ENCODE measurements at regions not wholly inside any gene's neighbourhood (a gene's known extent, or its start where the extent isn't known, plus 50 kb on each side); places are given as distances from the start of the nearest gene placed in this dataset.

DNA sequence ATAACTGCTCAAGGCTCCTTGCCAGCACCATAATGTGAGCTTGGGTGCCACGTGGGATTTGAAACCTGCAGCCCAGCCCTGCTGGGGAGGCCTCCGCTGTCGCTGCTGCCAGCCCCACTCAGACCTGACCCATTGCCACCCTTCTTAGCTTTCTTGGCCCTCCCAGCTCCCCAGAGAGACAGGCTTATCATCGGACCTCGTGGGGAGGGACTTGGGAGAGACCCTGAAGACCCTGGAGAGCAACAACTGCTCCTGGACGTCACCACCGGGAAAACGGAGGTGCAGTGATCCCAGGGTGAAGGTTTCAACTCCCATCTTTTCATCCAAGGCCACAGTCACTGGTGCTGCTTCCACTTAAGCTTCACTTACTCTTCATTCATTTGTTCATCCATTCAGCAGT, 596.1 kb downstream of the PTPRU start:
- no peak for ATAC-seq
- Histone ChIP-seq H3K27me3 (peaks cover 73% of the 10 kb centered on the region), H3K27ac (no peak overlapping the region), H3K36me3 (no peaks in the 10 kb centered on the region), H3K4me1 (no peaks in the 10 kb centered on the region), H3K9me3 (no peaks in the 10 kb centered on the region), H3K4me3 (no peak overlapping the region)
- TF ChIP-seq EP300 (IDR thresholded peaks at IDR 0.05): no peak
- TF ChIP-seq POLR2AphosphoS5 (IDR thresholded peaks at IDR 0.05): no peak
- no peak for TF ChIP-seq POLR2A (IDR thresholded peaks at IDR 0.05)
- TF ChIP-seq, protein P1, sequence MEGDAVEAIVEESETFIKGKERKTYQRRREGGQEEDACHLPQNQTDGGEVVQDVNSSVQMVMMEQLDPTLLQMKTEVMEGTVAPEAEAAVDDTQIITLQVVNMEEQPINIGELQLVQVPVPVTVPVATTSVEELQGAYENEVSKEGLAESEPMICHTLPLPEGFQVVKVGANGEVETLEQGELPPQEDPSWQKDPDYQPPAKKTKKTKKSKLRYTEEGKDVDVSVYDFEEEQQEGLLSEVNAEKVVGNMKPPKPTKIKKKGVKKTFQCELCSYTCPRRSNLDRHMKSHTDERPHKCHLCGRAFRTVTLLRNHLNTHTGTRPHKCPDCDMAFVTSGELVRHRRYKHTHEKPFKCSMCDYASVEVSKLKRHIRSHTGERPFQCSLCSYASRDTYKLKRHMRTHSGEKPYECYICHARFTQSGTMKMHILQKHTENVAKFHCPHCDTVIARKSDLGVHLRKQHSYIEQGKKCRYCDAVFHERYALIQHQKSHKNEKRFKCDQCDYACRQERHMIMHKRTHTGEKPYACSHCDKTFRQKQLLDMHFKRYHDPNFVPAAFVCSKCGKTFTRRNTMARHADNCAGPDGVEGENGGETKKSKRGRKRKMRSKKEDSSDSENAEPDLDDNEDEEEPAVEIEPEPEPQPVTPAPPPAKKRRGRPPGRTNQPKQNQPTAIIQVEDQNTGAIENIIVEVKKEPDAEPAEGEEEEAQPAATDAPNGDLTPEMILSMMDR (IDR thresholded peaks at IDR 0.05): no peak
- WGBS, 2 donors (ENCODE audit: low coverage in 1 of 2): 57 to 80% methylated on average over 1 to 4 of the region's 8 CpGs

DNA sequence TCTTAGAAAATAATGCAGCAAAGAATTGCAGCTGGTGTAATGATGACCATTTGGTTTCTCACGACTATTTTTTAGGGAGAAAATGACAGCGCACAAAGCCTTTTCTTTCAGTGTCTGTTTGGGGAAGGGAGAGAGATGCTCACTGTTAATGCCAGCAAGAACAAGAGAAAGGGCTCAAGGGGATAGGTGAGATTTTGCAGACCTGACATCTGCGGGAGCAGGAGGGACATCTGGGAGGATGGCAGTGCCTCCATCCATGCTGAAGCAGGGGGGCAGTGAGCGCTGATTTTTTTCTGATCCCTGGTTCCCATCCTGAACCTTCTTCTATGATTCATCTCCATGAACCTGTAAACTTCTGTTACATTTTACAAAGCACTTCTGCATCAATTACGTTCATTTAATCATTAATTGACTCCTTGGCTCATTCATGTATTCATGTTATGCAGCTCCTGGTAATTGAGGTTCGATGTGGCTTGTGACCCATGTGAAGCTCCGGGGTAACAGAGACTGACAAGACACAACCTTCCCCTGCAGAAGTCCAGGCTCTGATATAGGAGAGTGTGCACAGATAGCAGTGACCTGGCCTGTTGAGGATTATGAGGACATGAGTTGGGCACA, 595.3 kb downstream of the PTPRU start:
- Histone ChIP-seq H3K9me3 (no peaks in the 10 kb centered on the region), H3K27me3 (peaks cover 73% of the 10 kb centered on the region), H3K36me3 (no peaks in the 10 kb centered on the region), H3K4me3 (no peak overlapping the region), H3K27ac (no peak overlapping the region), H3K4me1 (no peaks in the 10 kb centered on the region)
- ATAC-seq: no peak
- 60 to 61% methylated on average over 4 to 6 of the region's 7 CpGs for WGBS, 2 donors (ENCODE audit: low coverage in 1 of 2)
- no peak for TF ChIP-seq POLR2AphosphoS5 (IDR thresholded peaks at IDR 0.05)
- no peak for TF ChIP-seq EP300 (IDR thresholded peaks at IDR 0.05)
- TF ChIP-seq, protein P1 (IDR thresholded peaks at IDR 0.05): no peak
- no peak for TF ChIP-seq POLR2A (IDR thresholded peaks at IDR 0.05)

DNA sequence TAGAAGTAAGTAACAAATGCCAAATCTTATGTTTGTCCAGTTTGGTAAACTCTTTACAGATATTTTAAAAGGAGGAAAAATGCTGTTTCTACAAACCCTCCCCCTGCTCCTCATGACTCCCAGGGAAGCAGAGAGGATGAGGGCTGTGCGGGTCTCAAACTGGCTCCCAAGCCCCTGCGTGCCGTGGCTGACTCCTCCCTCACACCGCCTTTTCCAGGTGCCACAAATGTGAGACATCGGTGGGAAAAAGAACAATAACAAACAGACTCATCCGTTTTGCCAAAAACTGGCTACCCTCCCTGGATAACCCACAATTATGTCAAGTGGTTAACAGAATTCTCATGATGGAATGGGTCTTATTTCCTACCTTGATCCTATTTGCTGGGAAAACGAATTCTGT, 594.6 kb downstream of the PTPRU start:
- Histone ChIP-seq H3K9me3 (no peaks in the 10 kb centered on the region), H3K27ac (no peak overlapping the region), H3K4me1 (no peaks in the 10 kb centered on the region), H3K4me3 (no peak overlapping the region), H3K27me3 (peaks cover 75% of the 10 kb centered on the region), H3K36me3 (no peaks in the 10 kb centered on the region)
- no peak for ATAC-seq
- WGBS, 2 donors (ENCODE audit: low coverage in 1 of 2): 50 to 56% methylated on average over 5 to 6 of the region's 7 CpGs
- no peak for TF ChIP-seq POLR2AphosphoS5 (IDR thresholded peaks at IDR 0.05)
- TF ChIP-seq, protein P1 (IDR thresholded peaks at IDR 0.05): no peak
- TF ChIP-seq EP300 (IDR thresholded peaks at IDR 0.05): no peak
- no peak for TF ChIP-seq POLR2A (IDR thresholded peaks at IDR 0.05)

DNA sequence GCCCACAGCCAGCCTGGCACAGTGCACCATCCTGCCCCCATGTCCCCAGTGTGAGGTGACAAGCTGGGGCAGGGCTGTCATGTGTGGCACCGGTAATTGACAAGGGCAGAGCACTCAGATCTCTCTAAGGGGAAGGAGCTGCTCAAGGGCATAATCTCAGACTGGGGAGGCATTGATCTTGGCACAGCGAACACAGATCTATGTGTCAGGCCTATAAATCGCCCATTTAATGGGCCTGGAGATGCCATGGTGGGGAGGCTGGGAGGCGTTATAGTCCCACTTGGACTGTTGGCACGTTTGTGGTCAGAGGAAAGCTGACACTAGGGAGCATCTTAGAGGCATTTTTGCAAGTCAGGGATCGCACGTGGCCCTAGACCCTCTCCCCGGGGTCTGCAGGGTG, 594.1 kb downstream of the PTPRU start:
- ATAC-seq: no peak
- Histone ChIP-seq H3K4me1 (no peaks in the 10 kb centered on the region), H3K9me3 (no peaks in the 10 kb centered on the region), H3K27ac (no peak overlapping the region), H3K4me3 (no peak overlapping the region), H3K36me3 (no peaks in the 10 kb centered on the region), H3K27me3 (peaks cover 72% of the 10 kb centered on the region)
- TF ChIP-seq EP300 (IDR thresholded peaks at IDR 0.05): no peak
- no peak for TF ChIP-seq POLR2AphosphoS5 (IDR thresholded peaks at IDR 0.05)
- no peak for TF ChIP-seq POLR2A (IDR thresholded peaks at IDR 0.05)
- TF ChIP-seq, protein P1 (IDR thresholded peaks at IDR 0.05): no peak
- WGBS, 2 donors (ENCODE audit: low coverage in 1 of 2): 44 to 53% methylated on average over 3 of the region's 8 CpGs
